ENCODE measurements at regions not wholly inside any gene's neighbourhood (a gene's known extent, or its start where the extent isn't known, plus 50 kb on each side); places are given as distances from the start of the nearest gene placed in this dataset.
"Not testable (repeated sequence)": the region's sequence is repeated elsewhere in the genome, so short reads cannot be mapped to it uniquely, and the experiment has no call there.

DNA sequence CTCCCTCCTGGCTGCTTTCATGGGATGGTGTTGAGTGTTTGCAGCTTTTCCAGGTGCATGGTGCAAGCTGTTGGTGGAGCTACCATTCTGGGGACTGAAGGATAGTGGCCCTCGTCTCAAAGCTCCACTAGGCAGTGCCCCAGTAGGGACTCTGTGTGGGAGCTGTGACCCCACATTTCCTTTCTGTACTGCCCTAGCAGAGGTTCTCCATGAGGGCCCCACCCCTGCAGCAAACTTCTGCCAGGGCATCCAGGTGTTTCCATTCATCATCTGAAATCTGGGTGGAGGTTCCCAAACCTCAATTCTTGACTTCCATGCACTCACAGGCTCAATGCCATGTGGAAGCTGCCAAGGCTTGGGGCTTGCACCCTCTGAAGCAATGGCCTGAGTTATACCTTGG lies 72.7 kb upstream of the S1PR3 start:
- not testable (repeated sequence) for TF ChIP-seq CTCF, EP300 (IDR thresholded peaks at IDR 0.05)
